ENCODE measurements at regions not wholly inside any gene's neighbourhood (a gene's known extent, or its start where the extent isn't known, plus 50 kb on each side); places are given as distances from the start of the nearest gene placed in this dataset.

DNA sequence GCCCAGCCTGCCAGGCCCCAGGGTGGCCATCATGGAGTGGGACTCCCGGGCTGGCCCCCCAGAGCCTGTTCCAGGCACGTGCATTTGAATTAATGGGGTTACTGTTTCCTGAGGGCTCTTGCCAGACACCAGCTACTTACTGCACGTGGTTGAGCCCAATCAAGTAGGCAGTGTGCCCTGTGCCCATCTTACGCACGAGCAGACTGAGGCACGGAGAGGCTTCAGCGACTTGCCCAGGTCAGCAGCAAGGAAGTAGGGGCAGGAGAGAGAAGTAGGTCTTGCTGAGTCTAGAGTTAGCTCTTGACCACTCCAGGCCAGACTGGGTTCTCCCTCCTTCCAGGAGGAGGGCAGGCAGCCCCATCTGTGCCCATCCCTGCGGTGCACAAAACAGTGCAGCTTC is 67.7 kb downstream of the DIO3 start (continued):
- TF ChIP-seq, protein P1, sequence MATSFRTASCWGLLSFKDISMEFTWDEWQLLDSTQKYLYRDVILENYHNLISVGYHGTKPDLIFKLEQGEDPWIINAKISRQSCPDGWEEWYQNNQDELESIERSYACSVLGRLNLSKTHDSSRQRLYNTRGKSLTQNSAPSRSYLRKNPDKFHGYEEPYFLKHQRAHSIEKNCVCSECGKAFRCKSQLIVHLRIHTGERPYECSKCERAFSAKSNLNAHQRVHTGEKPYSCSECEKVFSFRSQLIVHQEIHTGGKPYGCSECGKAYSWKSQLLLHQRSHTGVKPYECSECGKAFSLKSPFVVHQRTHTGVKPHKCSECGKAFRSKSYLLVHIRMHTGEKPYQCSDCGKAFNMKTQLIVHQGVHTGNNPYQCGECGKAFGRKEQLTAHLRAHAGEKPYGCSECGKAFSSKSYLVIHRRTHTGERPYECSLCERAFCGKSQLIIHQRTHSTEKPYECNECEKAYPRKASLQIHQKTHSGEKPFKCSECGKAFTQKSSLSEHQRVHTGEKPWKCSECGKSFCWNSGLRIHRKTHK (tag by site-specific recombination; IDR thresholded peaks at IDR 0.05): no peak
- TF ChIP-seq SCRT1 (tag by site-specific recombination; IDR thresholded peaks at IDR 0.05; ENCODE audit: borderline replicate concordance): no peak

DNA sequence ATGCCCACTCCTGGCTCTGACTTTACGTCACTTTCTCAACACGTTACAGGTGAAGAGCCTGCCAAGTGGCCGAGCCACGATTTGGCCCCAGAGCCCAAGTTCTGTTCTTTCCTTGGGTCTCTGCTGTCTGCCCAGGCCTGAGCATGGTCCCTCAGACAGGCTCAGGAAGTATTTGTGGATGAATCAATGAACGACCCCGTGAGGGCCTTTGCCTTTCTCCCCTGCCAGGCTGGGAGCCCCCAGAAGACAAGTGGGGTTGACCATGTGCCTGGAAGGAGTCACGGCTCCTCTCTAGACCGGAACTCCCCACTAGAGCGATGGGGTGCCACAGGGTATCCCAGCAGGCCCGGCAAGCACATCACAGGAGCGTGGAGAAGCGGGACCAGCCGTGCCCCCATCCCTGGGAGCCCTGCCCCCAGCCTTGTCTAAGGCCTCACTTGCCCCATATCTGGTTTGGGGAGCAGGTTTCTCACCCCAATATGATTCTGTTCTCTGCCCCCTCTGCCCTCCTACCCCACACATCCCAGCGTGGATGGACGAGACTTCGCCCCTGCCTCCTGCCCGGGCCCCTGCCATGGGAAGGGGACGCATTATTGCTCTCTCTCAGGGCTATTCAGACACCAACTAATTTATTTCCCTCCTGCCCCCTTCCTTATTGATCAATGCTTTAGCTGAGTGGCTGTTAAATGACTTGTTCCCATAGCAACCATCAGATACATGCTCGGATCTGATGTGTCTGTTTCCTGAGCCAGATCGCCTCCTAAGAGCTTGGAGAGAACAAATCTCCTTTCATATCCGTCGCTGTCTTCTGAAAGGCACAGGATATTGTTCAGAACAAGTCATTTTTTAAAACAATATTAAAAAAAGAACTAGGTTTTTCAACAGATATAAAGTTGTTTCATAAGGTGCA is 69.0 kb downstream of the DIO3 start:
- TF ChIP-seq TRIM28 (IDR thresholded peaks at IDR 0.05; ENCODE audit: borderline replicate concordance, low read length): no peak
- TF ChIP-seq ZNF266 (tag by site-specific recombination; IDR thresholded peaks at IDR 0.05; ENCODE audit: low read depth): no peak
- TF ChIP-seq HOXA7 (CRISPR knock-in tag; IDR thresholded peaks at IDR 0.05; ENCODE audit: borderline replicate concordance): no peak
- TF ChIP-seq ZNF654 (tag by site-specific recombination; IDR thresholded peaks at IDR 0.05; ENCODE audit: low read depth): no peak
- TF ChIP-seq ZNF707 (tag by site-specific recombination; IDR thresholded peaks at IDR 0.05): no peak
- TF ChIP-seq ZNF133 (tag by site-specific recombination; IDR thresholded peaks at IDR 0.05): no peak
- TF ChIP-seq, protein P2, sequence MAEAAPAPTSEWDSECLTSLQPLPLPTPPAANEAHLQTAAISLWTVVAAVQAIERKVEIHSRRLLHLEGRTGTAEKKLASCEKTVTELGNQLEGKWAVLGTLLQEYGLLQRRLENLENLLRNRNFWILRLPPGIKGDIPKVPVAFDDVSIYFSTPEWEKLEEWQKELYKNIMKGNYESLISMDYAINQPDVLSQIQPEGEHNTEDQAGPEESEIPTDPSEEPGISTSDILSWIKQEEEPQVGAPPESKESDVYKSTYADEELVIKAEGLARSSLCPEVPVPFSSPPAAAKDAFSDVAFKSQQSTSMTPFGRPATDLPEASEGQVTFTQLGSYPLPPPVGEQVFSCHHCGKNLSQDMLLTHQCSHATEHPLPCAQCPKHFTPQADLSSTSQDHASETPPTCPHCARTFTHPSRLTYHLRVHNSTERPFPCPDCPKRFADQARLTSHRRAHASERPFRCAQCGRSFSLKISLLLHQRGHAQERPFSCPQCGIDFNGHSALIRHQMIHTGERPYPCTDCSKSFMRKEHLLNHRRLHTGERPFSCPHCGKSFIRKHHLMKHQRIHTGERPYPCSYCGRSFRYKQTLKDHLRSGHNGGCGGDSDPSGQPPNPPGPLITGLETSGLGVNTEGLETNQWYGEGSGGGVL (tag by site-specific recombination; IDR thresholded peaks at IDR 0.05): no peak
- TF ChIP-seq WT1 (tag by site-specific recombination; IDR thresholded peaks at IDR 0.05): no peak
- TF ChIP-seq, protein P3, sequence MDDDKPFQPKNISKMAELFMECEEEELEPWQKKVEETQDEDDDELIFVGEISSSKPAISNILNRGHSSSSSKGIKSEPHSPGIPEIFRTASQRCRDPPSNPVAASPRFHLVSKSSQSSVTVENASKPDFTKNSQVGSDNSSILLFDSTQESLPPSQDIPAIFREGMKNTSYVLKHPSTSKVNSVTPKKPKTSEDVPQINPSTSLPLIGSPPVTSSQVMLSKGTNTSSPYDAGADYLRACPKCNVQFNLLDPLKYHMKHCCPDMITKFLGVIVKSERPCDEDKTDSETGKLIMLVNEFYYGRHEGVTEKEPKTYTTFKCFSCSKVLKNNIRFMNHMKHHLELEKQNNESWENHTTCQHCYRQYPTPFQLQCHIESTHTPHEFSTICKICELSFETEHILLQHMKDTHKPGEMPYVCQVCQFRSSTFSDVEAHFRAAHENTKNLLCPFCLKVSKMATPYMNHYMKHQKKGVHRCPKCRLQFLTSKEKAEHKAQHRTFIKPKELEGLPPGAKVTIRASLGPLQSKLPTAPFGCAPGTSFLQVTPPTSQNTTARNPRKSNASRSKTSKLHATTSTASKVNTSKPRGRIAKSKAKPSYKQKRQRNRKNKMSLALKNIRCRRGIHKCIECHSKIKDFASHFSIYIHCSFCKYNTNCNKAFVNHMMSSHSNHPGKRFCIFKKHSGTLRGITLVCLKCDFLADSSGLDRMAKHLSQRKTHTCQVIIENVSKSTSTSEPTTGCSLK (tag by site-specific recombination; IDR thresholded peaks at IDR 0.05): no peak
- TF ChIP-seq REPIN1 (tag by site-specific recombination; IDR thresholded peaks at IDR 0.05; ENCODE audit: low read depth): no peak
- no peak for TF ChIP-seq ZBTB48 (tag by site-specific recombination; IDR thresholded peaks at IDR 0.05)
- no peak for TF ChIP-seq ZNF514 (tag by site-specific recombination; IDR thresholded peaks at IDR 0.05)
- TF ChIP-seq ZNF223 (tag by site-specific recombination; IDR thresholded peaks at IDR 0.05): no peak
- no peak for TF ChIP-seq ZNF560 (tag by site-specific recombination; IDR thresholded peaks at IDR 0.05; ENCODE audit: borderline replicate concordance)
- TF ChIP-seq, protein P4, sequence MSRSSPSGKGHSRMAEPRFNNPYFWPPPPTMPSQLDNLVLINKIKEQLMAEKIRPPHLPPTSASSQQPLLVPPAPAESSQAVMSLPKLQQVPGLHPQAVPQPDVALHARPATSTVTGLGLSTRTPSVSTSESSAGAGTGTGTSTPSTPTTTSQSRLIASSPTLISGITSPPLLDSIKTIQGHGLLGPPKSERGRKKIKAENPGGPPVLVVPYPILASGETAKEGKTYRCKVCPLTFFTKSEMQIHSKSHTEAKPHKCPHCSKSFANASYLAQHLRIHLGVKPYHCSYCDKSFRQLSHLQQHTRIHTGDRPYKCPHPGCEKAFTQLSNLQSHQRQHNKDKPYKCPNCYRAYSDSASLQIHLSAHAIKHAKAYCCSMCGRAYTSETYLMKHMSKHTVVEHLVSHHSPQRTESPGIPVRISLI (tag by site-specific recombination; IDR thresholded peaks at IDR 0.05): no peak
- no peak for TF ChIP-seq ZNF404 (tag by site-specific recombination; IDR thresholded peaks at IDR 0.05)
- TF ChIP-seq SCRT1 (tag by site-specific recombination; IDR thresholded peaks at IDR 0.05; ENCODE audit: borderline replicate concordance): no peak
- TF ChIP-seq ZNF350 (tag by site-specific recombination; IDR thresholded peaks at IDR 0.05): no peak
- TF ChIP-seq, protein P5, sequence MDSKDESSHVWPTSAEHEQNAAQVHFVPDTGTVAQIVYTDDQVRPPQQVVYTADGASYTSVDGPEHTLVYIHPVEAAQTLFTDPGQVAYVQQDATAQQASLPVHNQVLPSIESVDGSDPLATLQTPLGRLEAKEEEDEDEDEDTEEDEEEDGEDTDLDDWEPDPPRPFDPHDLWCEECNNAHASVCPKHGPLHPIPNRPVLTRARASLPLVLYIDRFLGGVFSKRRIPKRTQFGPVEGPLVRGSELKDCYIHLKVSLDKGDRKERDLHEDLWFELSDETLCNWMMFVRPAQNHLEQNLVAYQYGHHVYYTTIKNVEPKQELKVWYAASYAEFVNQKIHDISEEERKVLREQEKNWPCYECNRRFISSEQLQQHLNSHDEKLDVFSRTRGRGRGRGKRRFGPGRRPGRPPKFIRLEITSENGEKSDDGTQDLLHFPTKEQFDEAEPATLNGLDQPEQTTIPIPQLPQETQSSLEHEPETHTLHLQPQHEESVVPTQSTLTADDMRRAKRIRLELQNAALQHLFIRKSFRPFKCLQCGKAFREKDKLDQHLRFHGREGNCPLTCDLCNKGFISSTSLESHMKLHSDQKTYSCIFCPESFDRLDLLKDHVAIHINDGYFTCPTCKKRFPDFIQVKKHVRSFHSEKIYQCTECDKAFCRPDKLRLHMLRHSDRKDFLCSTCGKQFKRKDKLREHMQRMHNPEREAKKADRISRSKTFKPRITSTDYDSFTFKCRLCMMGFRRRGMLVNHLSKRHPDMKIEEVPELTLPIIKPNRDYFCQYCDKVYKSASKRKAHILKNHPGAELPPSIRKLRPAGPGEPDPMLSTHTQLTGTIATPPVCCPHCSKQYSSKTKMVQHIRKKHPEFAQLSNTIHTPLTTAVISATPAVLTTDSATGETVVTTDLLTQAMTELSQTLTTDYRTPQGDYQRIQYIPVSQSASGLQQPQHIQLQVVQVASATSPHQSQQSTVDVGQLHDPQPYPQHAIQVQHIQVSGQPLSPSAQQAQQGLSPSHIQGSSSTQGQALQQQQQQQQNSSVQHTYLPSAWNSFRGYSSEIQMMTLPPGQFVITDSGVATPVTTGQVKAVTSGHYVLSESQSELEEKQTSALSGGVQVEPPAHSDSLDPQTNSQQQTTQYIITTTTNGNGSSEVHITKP (tag by site-specific recombination; IDR thresholded peaks at IDR 0.05): no peak
- TF ChIP-seq, protein P6, sequence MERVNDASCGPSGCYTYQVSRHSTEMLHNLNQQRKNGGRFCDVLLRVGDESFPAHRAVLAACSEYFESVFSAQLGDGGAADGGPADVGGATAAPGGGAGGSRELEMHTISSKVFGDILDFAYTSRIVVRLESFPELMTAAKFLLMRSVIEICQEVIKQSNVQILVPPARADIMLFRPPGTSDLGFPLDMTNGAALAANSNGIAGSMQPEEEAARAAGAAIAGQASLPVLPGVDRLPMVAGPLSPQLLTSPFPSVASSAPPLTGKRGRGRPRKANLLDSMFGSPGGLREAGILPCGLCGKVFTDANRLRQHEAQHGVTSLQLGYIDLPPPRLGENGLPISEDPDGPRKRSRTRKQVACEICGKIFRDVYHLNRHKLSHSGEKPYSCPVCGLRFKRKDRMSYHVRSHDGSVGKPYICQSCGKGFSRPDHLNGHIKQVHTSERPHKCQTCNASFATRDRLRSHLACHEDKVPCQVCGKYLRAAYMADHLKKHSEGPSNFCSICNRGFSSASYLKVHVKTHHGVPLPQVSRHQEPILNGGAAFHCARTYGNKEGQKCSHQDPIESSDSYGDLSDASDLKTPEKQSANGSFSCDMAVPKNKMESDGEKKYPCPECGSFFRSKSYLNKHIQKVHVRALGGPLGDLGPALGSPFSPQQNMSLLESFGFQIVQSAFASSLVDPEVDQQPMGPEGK (tag by site-specific recombination; IDR thresholded peaks at IDR 0.05): no peak
- CTCF ChIA-PET: interaction anchor here (0.7 to 1.7 kb wide), 4 partner anchors 778 to 1246 kb away, joined by 3 to 9 read pairs (median 6); no protein-coding TSS in a partner anchor

More for the DNA sequence above, 69.0 kb downstream of the DIO3 start:
- Histone ChIP-seq H3K4me1 (ENCODE audit: control insufficient read depth, insufficient read depth, low read length) (no peaks in the 10 kb centered on the region), H3K27ac (ENCODE audit: extremely low read depth, low read depth, low read length) (no peak overlapping the region), H3K9me3 (ENCODE audit: control insufficient read depth, insufficient read depth, low read depth, low read length) (no peaks in the 10 kb centered on the region), H3K4me3 (ENCODE audit: low read depth, low read length) (no peak overlapping the region), H3K36me3 (ENCODE audit: control insufficient read depth in 2 of 2, insufficient read depth in 1 of 2, low read length in 2 of 2) (no peaks in the 10 kb centered on the region)
- POLR2A ChIA-PET: no interaction called here
